ENCODE measurements at regions not wholly inside any gene's neighbourhood (a gene's known extent, or its start where the extent isn't known, plus 50 kb on each side); places are given as distances from the start of the nearest gene placed in this dataset.

- H2AFZ ChIP-seq (ENCODE audit: low read depth) = no peak overlapping the region
- H3K4me2 ChIP-seq = no peak overlapping the region
- no peaks in the 10 kb centered on the region for H3K79me2 ChIP-seq (ENCODE audit: insufficient read depth, low read depth)
- H3K27ac ChIP-seq = no peak overlapping the region
- H3K4me3 ChIP-seq (IDR thresholded peaks at IDR 0.05; ENCODE audit: insufficient read depth, low read depth, low read length) = no peak overlapping the region
- H3K9ac ChIP-seq = no peak overlapping the region
- no peaks in the 10 kb centered on the region for H4K20me1 ChIP-seq (ENCODE audit: insufficient read depth)
- H3K4me1 ChIP-seq (ENCODE audit: low read depth, poor library complexity, severe bottlenecking) = no peaks in the 10 kb centered on the region
- no peaks in the 10 kb centered on the region for H3K36me3 ChIP-seq (ENCODE audit: insufficient read depth)
- TF ChIP-seq CTCF (conservative IDR thresholded peaks at IDR 0.05; ENCODE audit: low read depth, low read length) = no peak
- H3K27me3 ChIP-seq (ENCODE audit: insufficient read depth, low read depth) = no peaks in the 10 kb centered on the region
Observed at GRCh38 chr3:151990696-151991376, 117.4 kb downstream of the SUCNR1 start.

- Histone ChIP-seq H3K79me2 (ENCODE audit: insufficient read depth, low read depth) (no peaks in the 10 kb centered on the region), H3K4me3 (IDR thresholded peaks at IDR 0.05; ENCODE audit: insufficient read depth, low read depth, low read length) (no peak overlapping the region), H3K4me2 (no peak overlapping the region), H3K27me3 (ENCODE audit: insufficient read depth, low read depth) (no peaks in the 10 kb centered on the region), H3K36me3 (ENCODE audit: insufficient read depth) (no peaks in the 10 kb centered on the region), H3K4me1 (ENCODE audit: low read depth, poor library complexity, severe bottlenecking) (no peaks in the 10 kb centered on the region), H3K9ac (no peak overlapping the region), H3K27ac (no peak overlapping the region), H4K20me1 (ENCODE audit: insufficient read depth) (no peaks in the 10 kb centered on the region), H2AFZ (ENCODE audit: low read depth) (no peak overlapping the region)
- no peak for TF ChIP-seq CTCF (conservative IDR thresholded peaks at IDR 0.05; ENCODE audit: low read depth, low read length)
Observed at GRCh38 chr3:151992326-151993041, 119.0 kb downstream of the SUCNR1 start.

- no peak overlapping the region for H3K4me3 ChIP-seq (IDR thresholded peaks at IDR 0.05; ENCODE audit: insufficient read depth, low read depth, low read length)
- H3K9ac ChIP-seq = no peak overlapping the region
- no peaks in the 10 kb centered on the region for H3K4me1 ChIP-seq (ENCODE audit: low read depth, poor library complexity, severe bottlenecking)
- no peak overlapping the region for H2AFZ ChIP-seq (ENCODE audit: low read depth)
- no peaks in the 10 kb centered on the region for H4K20me1 ChIP-seq (ENCODE audit: insufficient read depth)
- TF ChIP-seq CTCF (conservative IDR thresholded peaks at IDR 0.05; ENCODE audit: low read depth, low read length) = no peak
- H3K4me2 ChIP-seq = no peak overlapping the region
- H3K27ac ChIP-seq = no peak overlapping the region
- H3K27me3 ChIP-seq (ENCODE audit: insufficient read depth, low read depth) = no peaks in the 10 kb centered on the region
- no peaks in the 10 kb centered on the region for H3K79me2 ChIP-seq (ENCODE audit: insufficient read depth, low read depth)
- H3K36me3 ChIP-seq (ENCODE audit: insufficient read depth) = no peaks in the 10 kb centered on the region
Observed at GRCh38 chr3:151995091-151995490, 121.6 kb downstream of the SUCNR1 start.

GRCh38 chr3:151998744-151999143, 125.3 kb downstream of the SUCNR1 start:
- Histone ChIP-seq H3K27ac (no peak overlapping the region), H3K4me2 (no peak overlapping the region), H4K20me1 (ENCODE audit: insufficient read depth) (no peaks in the 10 kb centered on the region), H3K36me3 (ENCODE audit: insufficient read depth) (no peaks in the 10 kb centered on the region), H3K4me1 (ENCODE audit: low read depth, poor library complexity, severe bottlenecking) (no peaks in the 10 kb centered on the region), H3K79me2 (ENCODE audit: insufficient read depth, low read depth) (no peaks in the 10 kb centered on the region), H2AFZ (ENCODE audit: low read depth) (no peak overlapping the region), H3K9ac (no peak overlapping the region), H3K27me3 (ENCODE audit: insufficient read depth, low read depth) (no peaks in the 10 kb centered on the region), H3K4me3 (IDR thresholded peaks at IDR 0.05; ENCODE audit: insufficient read depth, low read depth, low read length) (no peak overlapping the region)
- TF ChIP-seq CTCF (conservative IDR thresholded peaks at IDR 0.05; ENCODE audit: low read depth, low read length) = no peak

Measured in KMS-11 (cell line).